ENCODE measurements at regions not wholly inside any gene's neighbourhood (a gene's known extent, or its start where the extent isn't known, plus 50 kb on each side); places are given as distances from the start of the nearest gene placed in this dataset.

DNA sequence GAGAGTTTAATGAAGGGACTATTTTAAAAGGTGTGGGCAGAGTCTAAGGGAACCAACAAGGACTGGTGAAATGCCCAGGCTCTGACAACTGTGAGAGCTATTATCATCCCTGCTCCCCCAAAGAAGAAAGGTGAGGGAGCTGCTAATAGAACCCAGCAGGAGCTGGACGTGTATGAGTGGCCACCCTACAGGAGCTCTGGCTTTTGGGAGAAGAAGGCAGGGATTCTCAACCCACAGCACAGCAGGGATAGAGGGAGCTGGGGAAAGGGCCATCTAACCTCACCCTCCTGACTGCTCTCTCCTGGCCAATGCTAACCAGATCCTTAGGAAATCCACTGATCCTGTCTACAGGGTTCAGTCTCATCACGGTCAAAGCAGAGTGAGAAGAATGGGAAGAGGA, 57.1 kb downstream of the GRIN2B start:
- ChIA-PET CTCF (ENCODE audit: low intra/inter-chr PET ratio, low total read pairs) (no interaction called here), POLR2A (no interaction called here)
- BruUV-seq (replicated peaks): no TSS peak
- no peak overlapping the region for H3K4me3 ChIP-seq (replicated peaks in 1 of 3; ENCODE audit: insufficient read depth in 1 of 3, low read depth in 2 of 3, low read length in 3 of 3)
- in situ Hi-C loops (cut with HindIII; ENCODE audit: extremely low pct_ligation_motif_present, low pct_unique_long_range_greater_than_20kb): no loop called here
- no peaks in the 10 kb centered on the region for H3K9me3 ChIP-seq (ENCODE audit: low read length)
- TF ChIP-seq SP140L (CRISPR knock-in tag; IDR thresholded peaks at IDR 0.05; ENCODE audit: borderline replicate concordance) (no peak), KLF11 (CRISPR knock-in tag; IDR thresholded peaks at IDR 0.05) (no peak), LCORL (IDR thresholded peaks at IDR 0.05) (no peak), LCORL (CRISPR knock-in tag; IDR thresholded peaks at IDR 0.05) (no peak)
- no peaks in the 10 kb centered on the region for H3K79me2 ChIP-seq (ENCODE audit: insufficient read depth, low read length)
- no peak for ATAC-seq
- intact Hi-C loops (cut with micrococcal nuclease; ENCODE audit: unreplicated experiment): no loop called here
- no peak for FAIRE-seq
- H3K27ac ChIP-seq (ENCODE audit: extremely low read length, insufficient read depth, low read length): no peak overlapping the region
- H2AFZ ChIP-seq (ENCODE audit: low read length): no peak overlapping the region
- H3K27me3 ChIP-seq (ENCODE audit: control insufficient read depth in 1 of 2, insufficient read depth in 2 of 2, low read length in 2 of 2): no peaks in the 10 kb centered on the region; a peak in 2 of 5 replicates
- H3K36me3 ChIP-seq (replicated peaks in 1 of 2; ENCODE audit: control insufficient read depth in 1 of 2, insufficient read depth in 2 of 2, low read length in 2 of 2): no peaks in the 10 kb centered on the region
- no peaks in the 10 kb centered on the region for H3K4me1 ChIP-seq (ENCODE audit: insufficient read depth, low read length)
- no peaks in the 10 kb centered on the region for H4K20me1 ChIP-seq (ENCODE audit: insufficient read depth, low read length)
- DNase-seq (ENCODE audit: low spot score): no peak
- H3K4me2 ChIP-seq (ENCODE audit: low read depth, low read length): no peak overlapping the region
- 0% methylated on average over 2 of the region's 2 CpGs for WGBS (ENCODE audit: low lambda C conversion rate)
- H3K9ac ChIP-seq (ENCODE audit: insufficient read depth, low read depth, low read length): no peak overlapping the region

DNA sequence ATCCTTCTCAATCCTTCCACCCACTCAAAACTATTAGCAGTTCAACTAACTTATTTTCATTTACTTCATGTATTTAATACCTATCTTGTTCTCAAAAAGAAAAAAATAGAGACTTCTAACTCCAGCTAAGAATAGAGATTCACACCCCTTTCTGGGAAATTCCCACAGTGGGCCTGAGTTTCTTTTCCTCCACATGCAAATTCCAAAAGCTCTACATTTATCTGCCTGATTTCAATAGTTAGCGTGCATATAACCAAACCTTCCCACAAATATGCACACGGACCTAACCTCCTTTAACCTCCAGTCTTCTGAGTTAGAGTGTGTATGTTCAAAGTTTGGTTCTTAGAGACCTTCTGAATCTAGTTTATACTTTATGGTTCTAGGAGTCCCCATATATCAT, 62.5 kb downstream of the GRIN2B start:
- Histone ChIP-seq H3K36me3 (replicated peaks in 1 of 2; ENCODE audit: control insufficient read depth in 1 of 2, insufficient read depth in 2 of 2, low read length in 2 of 2) (no peaks in the 10 kb centered on the region), H2AFZ (ENCODE audit: low read length) (no peak overlapping the region), H3K9ac (ENCODE audit: insufficient read depth, low read depth, low read length) (no peak overlapping the region), H3K4me2 (ENCODE audit: low read depth, low read length) (no peak overlapping the region), H4K20me1 (ENCODE audit: insufficient read depth, low read length) (no peaks in the 10 kb centered on the region), H3K27ac (ENCODE audit: extremely low read length, insufficient read depth, low read length) (no peak overlapping the region), H3K9me3 (ENCODE audit: low read length) (no peaks in the 10 kb centered on the region), H3K4me1 (ENCODE audit: insufficient read depth, low read length) (no peaks in the 10 kb centered on the region), H3K79me2 (ENCODE audit: insufficient read depth, low read length) (no peaks in the 10 kb centered on the region), H3K4me3 (replicated peaks in 1 of 3; ENCODE audit: insufficient read depth in 1 of 3, low read depth in 2 of 3, low read length in 3 of 3) (no peak overlapping the region), H3K27me3 (ENCODE audit: control insufficient read depth in 1 of 2, insufficient read depth in 2 of 2, low read length in 2 of 2) (no peaks in the 10 kb centered on the region; a peak in 1 of 5 replicates)
- ATAC-seq (no peak), DNase-seq (ENCODE audit: low spot score) (no peak), FAIRE-seq (no peak)
- POLR2A ChIA-PET: no interaction called here
- no TSS peak for BruUV-seq (replicated peaks)
- TF ChIP-seq SP2 (CRISPR knock-in tag; IDR thresholded peaks at IDR 0.05): no peak
- TF ChIP-seq ZBTB38 (CRISPR knock-in tag; IDR thresholded peaks at IDR 0.05): no peak
- TF ChIP-seq, protein P1, sequence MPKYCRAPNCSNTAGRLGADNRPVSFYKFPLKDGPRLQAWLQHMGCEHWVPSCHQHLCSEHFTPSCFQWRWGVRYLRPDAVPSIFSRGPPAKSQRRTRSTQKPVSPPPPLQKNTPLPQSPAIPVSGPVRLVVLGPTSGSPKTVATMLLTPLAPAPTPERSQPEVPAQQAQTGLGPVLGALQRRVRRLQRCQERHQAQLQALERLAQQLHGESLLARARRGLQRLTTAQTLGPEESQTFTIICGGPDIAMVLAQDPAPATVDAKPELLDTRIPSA (CRISPR knock-in tag; IDR thresholded peaks at IDR 0.05; ENCODE audit: borderline replicate concordance): no peak
- TF ChIP-seq TBP (CRISPR knock-in tag; IDR thresholded peaks at IDR 0.05): no peak
- WGBS (ENCODE audit: low lambda C conversion rate): 0% methylated on average over 2 of the region's 2 CpGs
- in situ Hi-C loops (cut with HindIII; ENCODE audit: extremely low pct_ligation_motif_present, low pct_unique_long_range_greater_than_20kb) (no loop called here), intact Hi-C loops (cut with micrococcal nuclease; ENCODE audit: unreplicated experiment) (no loop called here)
- CTCF ChIA-PET (ENCODE audit: low intra/inter-chr PET ratio, low total read pairs): no interaction called here

Measured in HepG2 (cell line).